SK-N-SH treated with all-trans-retinoic acid at 6 μM for 48 hours (cell line): ENCODE measurements at regions not wholly inside any gene's neighbourhood (a gene's known extent, or its start where the extent isn't known, plus 50 kb on each side); places are given as distances from the start of the nearest gene placed in this dataset.

Experiments
- ATAC-seq: fragments of 200-7000 bp; cut with Tn5 transposase; 3 replicates; pipeline ENCODE4 v1.9.1; 2020; ENCODE audit warnings: mild to moderate bottlenecking, moderate library complexity
- ARNTL ChIP-seq: fragments of 450-650 bp; formaldehyde crosslinking; IDR thresholded peaks from 2 replicates; pipeline ENCODE4 v1.5.0; 2020; ENCODE audit warnings: low read depth, mild to moderate bottlenecking, moderate library complexity, borderline replicate concordance
- BACH2 ChIP-seq: fragments of 250-450 bp; sonication (Bioruptor Pico); IDR thresholded peaks from 2 replicates; pipeline ENCODE4 v1.9.0; 2021; ENCODE audit warnings: mild to moderate bottlenecking, borderline replicate concordance
- CSDC2 ChIP-seq: fragments of 250-450 bp; sonication (Bioruptor Pico); IDR thresholded peaks from 2 replicates; pipeline ENCODE4 v1.5.0; 2020; ENCODE audit warnings: mild to moderate bottlenecking, moderate library complexity
- CSRNP3 ChIP-seq: fragments of 250-450 bp; sonication (Bioruptor Pico); IDR thresholded peaks from 2 replicates; pipeline ENCODE4 v1.5.1; 2021; ENCODE audit warnings: mild to moderate bottlenecking, moderate library complexity
- ESRRG ChIP-seq: fragments of 250-450 bp; sonication (Bioruptor Pico); IDR thresholded peaks from 2 replicates; pipeline ENCODE4 v1.6.1; 2021; ENCODE audit warnings: mild to moderate bottlenecking
- GLIS3 ChIP-seq: fragments of 250-450 bp; sonication (Bioruptor Pico); IDR thresholded peaks from 2 replicates; pipeline ENCODE4 v1.5.0; 2020; ENCODE audit warnings: mild to moderate bottlenecking, moderate library complexity
- ISL1 ChIP-seq: fragments of 250-450 bp; sonication (Bioruptor Pico); IDR thresholded peaks from 2 replicates; pipeline ENCODE4 v2.1.2; 2022; ENCODE audit warnings: mild to moderate bottlenecking, moderate library complexity
- OSR1 ChIP-seq: fragments of 250-450 bp; sonication (Bioruptor Pico); IDR thresholded peaks from 2 replicates; pipeline ENCODE4 v1.8.0; 2022; ENCODE audit warnings: moderate library complexity, mild to moderate bottlenecking, inconsistent platforms
- PATZ1 ChIP-seq: fragments of 250-450 bp; sonication (Bioruptor Pico); IDR thresholded peaks from 2 replicates; pipeline ENCODE4 v1.8.0; 2020; ENCODE audit warnings: mild to moderate bottlenecking, moderate library complexity, borderline replicate concordance
- PPARA ChIP-seq: fragments of 250-450 bp; sonication (Bioruptor Pico); IDR thresholded peaks from 2 replicates; pipeline ENCODE4 v1.5.0; 2020; ENCODE audit warnings: mild to moderate bottlenecking, borderline replicate concordance
- RARB ChIP-seq: fragments of 250-450 bp; sonication (Bioruptor Pico); IDR thresholded peaks from 2 replicates; pipeline ENCODE4 v1.8.0; 2021; ENCODE audit warnings: mild to moderate bottlenecking, moderate library complexity
- SNAI2 ChIP-seq: fragments of 250-450 bp; sonication (Bioruptor Pico); IDR thresholded peaks from 2 replicates; pipeline ENCODE4 v1.5.0; 2020; ENCODE audit warnings: mild to moderate bottlenecking, moderate library complexity
- TCF4 ChIP-seq: fragments of 250-450 bp; sonication (Bioruptor Pico); IDR thresholded peaks from 2 replicates; pipeline ENCODE4 v1.8.0; 2021; ENCODE audit warnings: mild to moderate bottlenecking, moderate library complexity, borderline replicate concordance
- TOX ChIP-seq: fragments of 250-450 bp; sonication (Bioruptor Pico); IDR thresholded peaks from 2 replicates; pipeline ENCODE4 v1.8.0; 2021; ENCODE audit warnings: mild to moderate bottlenecking, moderate library complexity, borderline replicate concordance
- ZC3H10 ChIP-seq: fragments of 250-450 bp; sonication (Bioruptor Pico); IDR thresholded peaks from 2 replicates; pipeline ENCODE4 v1.5.1; 2021; ENCODE audit warnings: mild to moderate bottlenecking, moderate library complexity
- ZFP3 ChIP-seq: fragments of 250-450 bp; sonication (Bioruptor Pico); IDR thresholded peaks from 2 replicates; pipeline ENCODE4 v1.5.0; 2020; ENCODE audit warnings: mild to moderate bottlenecking, moderate library complexity
- ZNF565 ChIP-seq: fragments of 450-650 bp; formaldehyde crosslinking; conservative IDR thresholded peaks from 2 replicates; pipeline ENCODE4 v1.5.0; 2020; ENCODE audit warnings: low read depth, mild to moderate bottlenecking, moderate library complexity
- ZNF70 ChIP-seq: fragments of 450-650 bp; formaldehyde crosslinking; IDR thresholded peaks from 2 replicates; pipeline ENCODE4 v1.5.0; 2020; ENCODE audit warnings: mild to moderate bottlenecking, moderate library complexity
- ZNF8 ChIP-seq: fragments of 450-650 bp; formaldehyde crosslinking; IDR thresholded peaks from 2 replicates; pipeline ENCODE4 v1.5.0; 2020; ENCODE audit warnings: mild to moderate bottlenecking, moderate library complexity
- TF ChIP-seq, protein P1 (sequence below): fragments of 250-450 bp; sonication (Bioruptor Pico); IDR thresholded peaks from 2 replicates; pipeline ENCODE4 v1.5.0; 2020; ENCODE audit warnings: mild to moderate bottlenecking, moderate library complexity
- TF ChIP-seq, protein P2 (sequence below): fragments of 250-450 bp; sonication (Bioruptor Pico); IDR thresholded peaks from 2 replicates; pipeline ENCODE4 v1.5.1; 2020; ENCODE audit warnings: low read depth, mild to moderate bottlenecking, moderate library complexity
- TF ChIP-seq, protein P3 (sequence below): fragments of 250-450 bp; sonication (Bioruptor Pico); IDR thresholded peaks from 2 replicates; pipeline ENCODE4 v1.8.0; 2021; ENCODE audit warnings: low read depth, mild to moderate bottlenecking, moderate library complexity, borderline replicate concordance

DNA sequence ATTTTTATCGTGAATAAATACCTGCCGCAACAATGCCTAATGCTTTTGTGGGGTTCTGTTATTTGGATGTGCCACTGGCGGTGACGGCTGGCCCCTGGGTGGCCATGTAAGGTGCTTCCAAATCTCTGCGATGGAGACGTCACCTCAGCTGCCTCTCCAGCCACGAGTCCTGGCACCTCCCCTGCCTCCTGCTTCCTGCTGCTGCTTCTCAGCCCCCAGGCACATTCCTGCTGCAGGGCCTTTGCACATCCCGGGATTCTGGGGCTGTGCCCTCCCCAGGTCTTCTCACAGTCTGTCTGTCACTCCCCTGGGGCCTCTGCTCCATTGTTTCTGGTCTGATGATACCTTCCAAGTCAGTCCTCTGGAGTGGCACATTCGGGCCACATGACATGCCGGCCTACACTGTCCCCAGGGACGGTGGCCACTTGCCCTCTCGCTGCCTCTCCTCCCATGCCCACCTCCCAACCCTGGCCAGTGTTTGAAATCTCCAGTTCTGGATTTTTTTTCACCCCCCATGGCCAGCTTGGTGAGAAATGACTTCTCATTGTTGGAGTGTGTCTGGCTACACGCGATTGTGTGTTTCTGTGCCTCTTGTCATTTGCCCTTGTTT is 151.8 kb downstream of the KIF26A start:
- ATAC-seq, result no peak
- no peak for TF ChIP-seq GLIS3 (CRISPR knock-in tag)
- TF ChIP-seq ZNF8, result no peak
- no peak for TF ChIP-seq ZNF565 (CRISPR knock-in tag)
- TF ChIP-seq TCF4 (CRISPR knock-in tag), result no peak
- TF ChIP-seq SNAI2, result no peak
- no peak for TF ChIP-seq ZFP3 (CRISPR knock-in tag)
- TF ChIP-seq ZNF70 (CRISPR knock-in tag), result no peak
- no peak for TF ChIP-seq ISL1
- no peak for TF ChIP-seq RARB
- TF ChIP-seq, protein P1, sequence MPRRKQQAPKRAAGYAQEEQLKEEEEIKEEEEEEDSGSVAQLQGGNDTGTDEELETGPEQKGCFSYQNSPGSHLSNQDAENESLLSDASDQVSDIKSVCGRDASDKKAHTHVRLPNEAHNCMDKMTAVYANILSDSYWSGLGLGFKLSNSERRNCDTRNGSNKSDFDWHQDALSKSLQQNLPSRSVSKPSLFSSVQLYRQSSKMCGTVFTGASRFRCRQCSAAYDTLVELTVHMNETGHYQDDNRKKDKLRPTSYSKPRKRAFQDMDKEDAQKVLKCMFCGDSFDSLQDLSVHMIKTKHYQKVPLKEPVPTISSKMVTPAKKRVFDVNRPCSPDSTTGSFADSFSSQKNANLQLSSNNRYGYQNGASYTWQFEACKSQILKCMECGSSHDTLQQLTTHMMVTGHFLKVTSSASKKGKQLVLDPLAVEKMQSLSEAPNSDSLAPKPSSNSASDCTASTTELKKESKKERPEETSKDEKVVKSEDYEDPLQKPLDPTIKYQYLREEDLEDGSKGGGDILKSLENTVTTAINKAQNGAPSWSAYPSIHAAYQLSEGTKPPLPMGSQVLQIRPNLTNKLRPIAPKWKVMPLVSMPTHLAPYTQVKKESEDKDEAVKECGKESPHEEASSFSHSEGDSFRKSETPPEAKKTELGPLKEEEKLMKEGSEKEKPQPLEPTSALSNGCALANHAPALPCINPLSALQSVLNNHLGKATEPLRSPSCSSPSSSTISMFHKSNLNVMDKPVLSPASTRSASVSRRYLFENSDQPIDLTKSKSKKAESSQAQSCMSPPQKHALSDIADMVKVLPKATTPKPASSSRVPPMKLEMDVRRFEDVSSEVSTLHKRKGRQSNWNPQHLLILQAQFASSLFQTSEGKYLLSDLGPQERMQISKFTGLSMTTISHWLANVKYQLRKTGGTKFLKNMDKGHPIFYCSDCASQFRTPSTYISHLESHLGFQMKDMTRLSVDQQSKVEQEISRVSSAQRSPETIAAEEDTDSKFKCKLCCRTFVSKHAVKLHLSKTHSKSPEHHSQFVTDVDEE (CRISPR knock-in tag), result no peak
- no peak for TF ChIP-seq CSDC2 (CRISPR knock-in tag)
- TF ChIP-seq CSRNP3 (CRISPR knock-in tag), result no peak
- TF ChIP-seq ARNTL, result no peak
- TF ChIP-seq, protein P2, sequence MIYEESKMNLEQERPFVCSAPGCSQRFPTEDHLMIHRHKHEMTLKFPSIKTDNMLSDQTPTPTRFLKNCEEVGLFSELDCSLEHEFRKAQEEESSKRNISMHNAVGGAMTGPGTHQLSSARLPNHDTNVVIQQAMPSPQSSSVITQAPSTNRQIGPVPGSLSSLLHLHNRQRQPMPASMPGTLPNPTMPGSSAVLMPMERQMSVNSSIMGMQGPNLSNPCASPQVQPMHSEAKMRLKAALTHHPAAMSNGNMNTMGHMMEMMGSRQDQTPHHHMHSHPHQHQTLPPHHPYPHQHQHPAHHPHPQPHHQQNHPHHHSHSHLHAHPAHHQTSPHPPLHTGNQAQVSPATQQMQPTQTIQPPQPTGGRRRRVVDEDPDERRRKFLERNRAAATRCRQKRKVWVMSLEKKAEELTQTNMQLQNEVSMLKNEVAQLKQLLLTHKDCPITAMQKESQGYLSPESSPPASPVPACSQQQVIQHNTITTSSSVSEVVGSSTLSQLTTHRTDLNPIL (CRISPR knock-in tag), result no peak
- no peak for TF ChIP-seq PATZ1 (CRISPR knock-in tag)
- TF ChIP-seq PPARA (CRISPR knock-in tag), result no peak
- TF ChIP-seq, protein P3, sequence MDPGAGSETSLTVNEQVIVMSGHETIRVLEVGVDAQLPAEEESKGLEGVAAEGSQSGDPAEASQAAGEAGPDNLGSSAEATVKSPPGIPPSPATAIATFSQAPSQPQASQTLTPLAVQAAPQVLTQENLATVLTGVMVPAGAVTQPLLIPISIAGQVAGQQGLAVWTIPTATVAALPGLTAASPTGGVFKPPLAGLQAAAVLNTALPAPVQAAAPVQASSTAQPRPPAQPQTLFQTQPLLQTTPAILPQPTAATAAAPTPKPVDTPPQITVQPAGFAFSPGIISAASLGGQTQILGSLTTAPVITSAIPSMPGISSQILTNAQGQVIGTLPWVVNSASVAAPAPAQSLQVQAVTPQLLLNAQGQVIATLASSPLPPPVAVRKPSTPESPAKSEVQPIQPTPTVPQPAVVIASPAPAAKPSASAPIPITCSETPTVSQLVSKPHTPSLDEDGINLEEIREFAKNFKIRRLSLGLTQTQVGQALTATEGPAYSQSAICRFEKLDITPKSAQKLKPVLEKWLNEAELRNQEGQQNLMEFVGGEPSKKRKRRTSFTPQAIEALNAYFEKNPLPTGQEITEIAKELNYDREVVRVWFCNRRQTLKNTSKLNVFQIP (CRISPR knock-in tag), result no peak
- TF ChIP-seq ESRRG (CRISPR knock-in tag), result no peak
- no peak for TF ChIP-seq ZC3H10 (CRISPR knock-in tag)
- TF ChIP-seq BACH2, result no peak

DNA sequence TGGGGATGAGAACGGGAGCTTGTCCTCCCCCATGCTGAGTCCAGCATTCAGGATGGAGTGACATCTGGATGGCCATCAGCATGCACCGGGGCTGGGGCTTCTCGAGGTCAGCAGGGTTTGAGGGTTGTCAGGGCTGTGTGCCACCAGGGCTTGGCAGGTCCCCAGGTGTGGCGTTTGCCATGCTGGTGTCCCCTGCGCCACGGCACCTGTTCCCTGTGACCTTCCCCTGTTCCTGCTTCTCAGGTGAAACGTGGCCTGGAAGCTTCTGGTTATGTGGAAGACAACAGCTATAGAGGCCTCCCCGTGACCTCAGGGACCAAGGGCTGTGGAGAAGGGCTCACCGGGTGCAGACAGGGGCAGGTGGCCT is 152.4 kb downstream of the KIF26A start:
- ATAC-seq, result no peak
- TF ChIP-seq BACH2 (no peak), ZC3H10 (CRISPR knock-in tag) (no peak), PPARA (CRISPR knock-in tag) (no peak), SNAI2 (no peak), OSR1 (CRISPR knock-in tag) (no peak), ZNF70 (CRISPR knock-in tag) (no peak), RARB (no peak), PATZ1 (CRISPR knock-in tag) (no peak), TOX (CRISPR knock-in tag) (no peak), TCF4 (CRISPR knock-in tag) (no peak), CSDC2 (CRISPR knock-in tag) (no peak), ESRRG (CRISPR knock-in tag) (no peak), ISL1 (no peak), ZNF565 (CRISPR knock-in tag) (no peak)
- TF ChIP-seq, protein P2 (CRISPR knock-in tag), result no peak
- TF ChIP-seq, protein P3 (CRISPR knock-in tag), result no peak
